T-helper 2 cell treated with Interferon-gamma antibody and Interleukin-4, amounts not matched to agents 100 ng/mL and 5 ng/mL, for 36 hours (primary cell): ENCODE measurements at regions not wholly inside any gene's neighbourhood (a gene's known extent, or its start where the extent isn't known, plus 50 kb on each side); places are given as distances from the start of the nearest gene placed in this dataset.

ENCODE experiments used
- intact Hi-C: fragments of 100-400 bp; cut with micrococcal nuclease; formaldehyde crosslinking; loops from one replicate; pipeline ENCODE4 v1.15.1; 2023

DNA sequence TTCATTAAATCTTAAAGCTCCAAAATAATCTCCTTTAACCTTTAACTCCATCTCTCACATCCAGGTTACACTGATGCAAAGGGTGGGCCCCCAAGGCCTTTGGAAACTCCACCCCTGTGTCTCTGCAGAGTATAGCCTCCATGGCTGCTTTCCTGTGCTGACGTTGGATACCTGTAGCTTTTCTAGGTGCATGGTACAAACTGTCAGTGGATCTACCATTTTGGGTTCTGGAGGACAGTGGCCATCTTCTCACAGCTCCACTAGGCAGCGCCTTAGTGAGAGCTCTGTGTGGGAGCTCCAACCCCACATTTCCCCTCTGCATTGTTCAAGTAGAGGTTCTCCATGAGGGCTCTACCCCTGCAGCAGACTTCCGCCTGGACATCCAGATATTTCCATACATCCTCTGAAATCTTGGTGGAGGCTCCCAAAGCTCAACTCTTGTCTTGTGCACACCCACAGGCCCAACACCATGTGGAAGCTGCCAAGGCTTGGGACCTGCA lies 162.2 kb downstream of the RASSF9 start:
- intact Hi-C loops, result no loop called here

GRCh38 chr12:85676816-85677749 lies 159.1 kb downstream of the RASSF9 start:
- intact Hi-C loops, result no loop called here

GRCh38 chr12:85679296-85679695 lies 156.9 kb downstream of the RASSF9 start:
- intact Hi-C loops, result no loop called here

DNA sequence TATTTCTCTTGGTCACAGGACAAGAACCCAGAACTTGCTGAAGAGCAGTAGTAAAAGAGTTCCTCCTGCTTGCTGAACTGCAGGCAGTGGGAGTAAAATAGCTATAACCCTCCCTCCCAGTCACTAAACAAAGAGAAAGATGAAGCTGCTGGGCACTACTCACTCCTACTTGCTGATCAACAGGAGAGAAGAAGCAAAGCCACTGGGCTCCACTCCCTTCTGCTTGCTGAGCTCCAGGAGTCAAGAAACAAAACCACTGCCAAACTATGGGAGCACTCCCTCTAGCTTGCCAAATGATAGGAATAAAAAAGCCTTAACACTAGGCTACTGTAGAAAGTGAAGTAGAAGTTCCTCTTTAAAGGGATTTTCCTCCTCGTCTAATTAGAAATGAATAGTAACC lies 155.3 kb downstream of the RASSF9 start:
- intact Hi-C loops, result no loop called here

DNA sequence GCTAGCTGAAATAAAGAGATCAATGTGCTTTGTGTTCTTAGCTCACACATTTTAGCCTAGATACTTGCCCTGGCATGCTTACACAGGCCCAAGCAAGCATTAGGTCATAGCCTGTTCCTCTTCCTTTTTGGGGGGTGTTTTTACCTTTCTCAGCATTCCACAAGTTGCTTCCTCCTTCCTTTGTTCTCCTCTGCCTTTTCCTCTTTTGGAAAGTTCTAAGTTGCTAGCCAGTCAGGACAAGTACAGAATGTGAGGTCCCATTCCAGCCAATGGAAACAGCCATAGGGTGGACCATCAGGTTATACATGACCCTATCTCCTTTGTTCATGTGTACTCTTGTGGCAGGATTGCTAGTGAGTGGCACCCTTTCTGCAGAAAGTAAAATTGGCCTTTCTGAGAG lies 154.9 kb downstream of the RASSF9 start:
- intact Hi-C loops, result no loop called here

DNA sequence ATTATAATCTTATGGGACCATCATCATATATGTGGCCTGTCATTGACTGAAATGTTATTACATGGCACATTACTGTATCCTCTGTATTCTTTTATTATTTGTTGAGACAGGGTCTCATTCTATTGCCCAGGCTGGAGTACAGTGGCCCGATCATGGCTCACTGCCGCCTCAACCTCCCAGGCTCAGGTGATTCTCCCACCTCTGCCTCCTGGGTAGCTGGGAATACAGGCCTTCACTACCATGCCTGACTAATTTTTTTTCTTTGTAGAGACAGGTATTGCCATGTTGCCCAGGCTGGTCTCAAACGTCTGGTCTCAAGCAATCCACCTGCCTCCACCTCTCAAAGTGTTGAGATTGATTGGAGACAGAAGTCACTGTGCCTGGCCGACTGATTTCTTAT lies 153.2 kb downstream of the RASSF9 start:
- intact Hi-C loops, result no loop called here

GRCh38 chr12:85688837-85689236 lies 147.4 kb downstream of the RASSF9 start:
- intact Hi-C loops, result no loop called here

DNA sequence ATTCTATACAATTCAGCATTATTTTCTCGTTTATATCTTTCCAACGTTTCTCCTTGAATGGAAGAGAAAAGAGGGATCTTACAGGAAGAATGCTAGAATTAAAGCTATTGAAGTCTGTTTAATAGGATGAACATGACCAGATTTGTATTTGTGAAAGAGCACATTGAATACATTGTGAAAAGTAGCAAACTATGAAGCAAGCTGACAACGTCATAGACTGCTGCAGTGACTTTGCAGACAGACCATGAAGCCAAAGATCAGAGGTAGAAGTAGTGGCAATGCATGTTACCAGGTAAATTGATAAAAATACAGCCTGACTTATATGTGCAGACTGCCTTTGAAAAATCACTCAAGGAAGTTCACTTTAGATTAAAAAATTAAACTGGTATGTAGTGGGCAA lies 146.1 kb downstream of the RASSF9 start:
- intact Hi-C loops, result no loop called here

GRCh38 chr12:85693093-85693665 lies 143.0 kb downstream of the RASSF9 start:
- intact Hi-C loops, result no loop called here

- intact Hi-C loops, result no loop called here
These were observed 141.0 kb downstream of the RASSF9 start for GRCh38 chr12:85695097-85695715.

DNA sequence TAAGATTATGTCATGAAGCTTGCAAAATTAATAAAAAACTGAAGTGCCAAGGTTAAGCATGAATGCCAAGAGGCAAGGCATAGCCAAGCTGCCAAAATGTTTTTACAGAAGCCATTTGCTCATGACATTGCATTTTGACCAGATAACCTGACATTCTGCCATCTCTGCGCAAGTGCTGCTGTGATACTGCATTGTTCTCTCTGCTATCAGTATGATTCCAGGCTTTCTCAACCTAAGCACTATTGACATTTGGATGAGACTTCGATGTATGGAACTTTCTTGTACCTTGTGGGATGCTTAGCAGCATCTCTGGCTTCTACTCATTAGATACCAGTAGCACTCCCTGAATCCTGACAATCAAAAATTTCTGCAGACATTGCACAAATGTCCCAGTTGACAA lies 139.2 kb downstream of the RASSF9 start:
- intact Hi-C loops, result no loop called here

DNA sequence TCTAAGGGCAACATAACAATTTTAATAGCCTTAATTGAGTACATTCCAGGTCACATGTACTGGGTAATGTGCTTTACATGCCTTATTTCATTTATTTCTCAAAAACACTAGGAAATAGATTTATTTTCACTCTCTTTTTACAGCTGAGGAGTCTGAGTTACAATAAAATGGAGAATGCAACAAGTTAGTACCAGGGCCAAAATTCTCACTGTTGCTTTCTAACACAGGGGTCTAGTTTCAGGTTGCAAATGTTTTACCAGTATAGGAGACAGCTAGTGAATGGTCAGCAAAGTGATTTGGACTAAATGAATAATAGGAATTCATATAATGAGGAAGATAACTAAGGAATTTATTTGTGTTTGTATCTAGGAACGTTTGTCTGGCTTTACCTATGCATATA lies 137.3 kb downstream of the RASSF9 start:
- intact Hi-C loops, result no loop called here

DNA sequence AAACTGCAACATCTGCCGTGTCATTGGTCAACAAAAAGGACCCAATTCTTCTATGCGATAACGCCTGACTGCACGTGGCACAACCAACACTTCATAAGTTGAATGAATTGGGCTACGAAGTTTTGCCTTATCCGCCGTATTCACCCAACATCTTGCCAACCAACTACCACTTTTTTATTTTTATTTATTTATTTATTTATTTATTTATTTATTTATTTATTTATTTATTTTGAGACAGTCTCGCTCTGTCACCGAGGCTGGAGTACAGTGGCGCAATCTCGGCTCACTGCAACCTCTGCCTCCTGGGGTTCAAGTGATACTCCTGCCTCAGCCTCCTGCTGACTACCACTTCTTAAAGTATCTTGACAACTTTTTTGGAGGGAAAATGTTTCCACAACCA lies 127.4 kb downstream of the RASSF9 start:
- intact Hi-C loops, result no loop called here

- intact Hi-C loops, result no loop called here
These were observed 124.3 kb downstream of the RASSF9 start for GRCh38 chr12:85711735-85712390.

DNA sequence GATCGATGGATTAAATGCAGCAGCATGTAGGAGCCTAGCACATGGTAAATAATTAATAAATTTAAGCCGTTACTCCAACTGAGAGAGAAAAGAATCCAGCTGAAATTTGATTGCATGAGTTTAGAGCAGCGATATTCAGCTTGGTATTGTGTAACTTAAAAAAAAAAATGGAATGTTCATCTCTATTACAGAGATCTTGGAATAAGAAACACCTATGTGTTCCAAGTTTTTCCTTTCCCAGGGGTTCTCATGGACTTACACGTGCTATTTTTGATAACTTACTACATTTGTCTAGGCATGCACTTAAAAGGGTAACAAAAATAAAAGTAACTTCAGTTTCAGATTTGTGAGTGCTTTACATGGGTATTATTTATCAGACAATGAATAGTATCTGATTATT lies 122.8 kb downstream of the RASSF9 start:
- intact Hi-C loops, result no loop called here

DNA sequence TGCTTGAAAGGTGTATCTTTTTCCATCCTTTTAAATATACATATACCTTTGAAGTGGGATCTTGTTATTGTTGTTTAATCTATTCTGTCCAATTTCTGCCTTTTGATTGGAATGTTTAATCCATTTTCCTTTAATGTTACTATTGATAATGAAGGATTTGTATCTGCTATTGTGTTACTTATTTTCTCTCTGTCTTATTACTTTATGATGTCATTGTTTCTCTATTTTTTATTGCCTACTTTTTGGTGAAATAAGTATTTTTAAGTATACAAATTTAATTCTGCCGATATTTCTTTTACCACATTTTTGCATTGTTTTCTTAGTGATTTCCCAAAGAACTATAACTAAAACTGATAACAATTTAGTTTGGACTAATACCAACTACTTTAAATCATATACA lies 121.8 kb downstream of the RASSF9 start:
- intact Hi-C loops, result no loop called here

DNA sequence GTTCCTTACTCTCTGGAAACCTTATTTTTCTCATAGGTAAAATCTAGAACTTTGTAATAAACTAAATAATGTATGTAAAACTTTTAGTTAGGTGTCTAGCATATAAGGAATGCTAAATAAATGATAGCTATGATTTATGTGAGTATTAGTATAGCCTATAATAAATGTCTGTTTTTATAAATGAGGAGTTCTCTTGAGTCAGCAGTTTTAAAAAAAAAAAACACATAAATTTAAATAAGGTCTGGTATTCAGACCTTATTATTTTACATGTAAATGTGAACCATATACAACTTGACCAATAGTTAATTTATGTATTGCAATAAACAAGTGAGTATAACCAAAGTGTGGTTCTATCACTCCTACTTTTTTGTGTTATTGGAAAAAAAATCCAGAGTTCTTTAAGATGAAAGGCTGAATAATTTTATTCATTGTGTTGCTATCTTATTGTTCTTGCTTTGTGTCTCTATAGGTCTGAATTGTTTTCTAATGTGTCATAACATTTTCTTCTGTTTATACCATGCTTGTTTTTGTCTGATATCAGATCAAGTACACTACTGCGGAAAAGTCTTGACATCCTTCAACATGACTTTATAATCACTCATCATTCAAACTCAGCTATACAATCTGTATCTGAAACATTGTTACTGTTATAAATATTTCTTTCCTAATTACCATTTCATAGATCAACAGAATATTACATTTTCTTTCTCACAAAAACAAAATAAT lies 115.7 kb downstream of the RASSF9 start:
- intact Hi-C loops, result no loop called here

DNA sequence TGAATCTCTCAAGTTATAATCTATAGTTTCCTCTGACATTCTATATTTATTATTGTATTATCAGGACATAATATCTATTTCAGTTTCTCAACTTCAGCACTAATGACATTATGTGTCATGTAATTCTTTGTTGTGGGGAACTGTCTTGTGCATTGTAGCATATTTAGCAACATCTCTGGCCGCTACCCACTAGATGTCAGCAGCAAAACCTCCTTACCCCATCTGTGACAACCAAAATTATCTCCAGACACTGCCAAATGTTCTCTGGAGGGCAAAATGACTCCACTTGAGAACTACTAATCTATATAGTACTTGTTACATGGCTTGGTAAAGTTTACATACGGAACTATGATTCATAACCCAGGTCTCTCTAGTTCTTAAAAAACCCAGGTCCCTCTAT lies 110.2 kb downstream of the RASSF9 start:
- intact Hi-C loops, result no loop called here

GRCh38 chr12:85733221-85733840 lies 102.9 kb downstream of the RASSF9 start:
- intact Hi-C loops, result no loop called here

DNA sequence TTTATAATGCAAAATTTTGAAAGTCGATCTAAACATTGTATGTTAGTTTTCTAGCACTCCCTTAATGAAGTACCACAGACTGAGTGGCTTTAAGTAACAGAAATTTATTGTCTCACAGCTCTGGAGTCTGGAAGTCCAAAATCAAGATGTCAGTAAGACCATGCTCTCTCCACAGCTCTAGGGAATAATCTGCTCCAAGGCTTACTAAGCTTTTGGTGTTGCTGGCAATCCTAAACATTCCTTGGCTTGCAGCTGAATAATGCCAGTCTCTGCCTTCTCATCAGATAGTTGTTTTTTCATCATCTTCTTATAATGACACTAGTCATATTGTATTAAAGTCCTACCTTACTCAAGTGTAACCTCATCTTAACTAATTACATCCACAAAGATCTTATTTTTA lies 102.2 kb downstream of the RASSF9 start:
- intact Hi-C loops, result no loop called here

DNA sequence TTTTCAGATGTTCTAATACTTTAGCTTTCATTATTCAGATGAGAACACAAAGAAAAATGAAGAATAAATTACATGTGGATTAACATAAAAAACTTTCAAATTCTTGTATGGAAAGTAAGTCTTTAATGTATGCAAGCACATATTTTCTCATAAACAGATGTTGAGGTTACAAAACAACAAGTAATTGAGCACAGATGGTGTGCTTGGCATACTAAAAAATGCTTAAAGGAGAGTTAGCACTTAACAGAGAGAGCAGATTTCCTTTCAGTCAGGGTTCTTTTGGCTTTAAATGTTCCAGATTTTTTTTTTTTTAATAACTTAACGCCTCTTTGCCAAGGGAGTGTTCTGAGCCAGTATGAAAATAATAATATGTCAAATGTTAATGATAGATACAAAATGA lies 96.0 kb downstream of the RASSF9 start:
- intact Hi-C loops, result no loop called here
